CD4-positive, alpha-beta T cell (primary cell): ENCODE measurements at regions not wholly inside any gene's neighbourhood (a gene's known extent, or its start where the extent isn't known, plus 50 kb on each side); places are given as distances from the start of the nearest gene placed in this dataset.

ENCODE experiments used
- ATAC-seq: fragments of 200-7000 bp; cut with Tn5 transposase; one replicate; pipeline ENCODE4 v1.10.0; 2022; ENCODE audit warnings: mild to moderate bottlenecking; ENCODE audit not compliant: poor library complexity
- CTCF ChIA-PET: fragments of 350-600 bp; sonication (Branson Sonifier 250); formaldehyde crosslinking; loops from one replicate; lab custom pipeline; 2021; ENCODE audit warnings: antibody characterized with exemption, inconsistent platforms; lab: Charles Lee
- POLR2A ChIA-PET: fragments of 350-600 bp; sonication (Branson Sonifier 250); formaldehyde crosslinking; loops from one replicate; lab custom pipeline; 2021; ENCODE audit warnings: antibody characterized with exemption, inconsistent platforms; lab: Charles Lee
- DNase-seq, 14 experiments: peaks; one replicate each; pipeline ENCODE4 v3.0.0-alpha.2; 2013 to 2020; ENCODE audit warnings: mixed read lengths in 2 of 14
- H3K27ac ChIP-seq, 2 donors: one replicate each; pipeline versions ENCODE4 v1.5.1 to v1.7.0; 2013; ENCODE audit warnings: low read length in 2 of 2, low read depth in 1 of 2, mild to moderate bottlenecking in 1 of 2
- H3K27me3 ChIP-seq, 2 experiments: 1 replicate in 1 of 2; 2 replicates in 1 of 2; pipeline versions ENCODE4 v1.6.1 to v1.7.0; 2013; ENCODE audit warnings: low read length in 2 of 2, control low read depth in 1 of 2, mild to moderate bottlenecking in 1 of 2, moderate library complexity in 1 of 2; ENCODE audit not compliant: insufficient read depth in 2 of 2, control insufficient read depth in 1 of 2
- H3K36me3 ChIP-seq: one replicate; pipeline ENCODE4 v1.6.1; 2013; ENCODE audit warnings: low read length, control low read depth; ENCODE audit not compliant: insufficient read depth
- H3K4me1 ChIP-seq: one replicate; pipeline ENCODE4 v1.6.1; 2013; ENCODE audit warnings: low read length, control low read depth; ENCODE audit not compliant: insufficient read depth
- H3K4me3 ChIP-seq: one replicate; pipeline ENCODE4 v1.5.1; 2013; ENCODE audit warnings: mild to moderate bottlenecking, low read length, moderate library complexity
- H3K9me3 ChIP-seq, 2 experiments: 1 replicate in 1 of 2; 2 replicates in 1 of 2; pipeline versions ENCODE4 v1.6.1 to v1.7.0; 2013; ENCODE audit warnings: low read length in 2 of 2, mild to moderate bottlenecking in 2 of 2, control low read depth in 1 of 2, moderate library complexity in 1 of 2; ENCODE audit not compliant: control insufficient read depth in 1 of 2, insufficient read depth in 1 of 2
- H3K27ac Mint-ChIP-seq: one replicate; pipeline ENCODE4 v1.8.0; 2020; ENCODE audit warnings: mixed read lengths
- H3K27me3 Mint-ChIP-seq: one replicate; pipeline ENCODE4 v1.8.0; 2021; ENCODE audit warnings: mixed read lengths
- H3K36me3 Mint-ChIP-seq: one replicate; pipeline ENCODE4 v1.8.0; 2021; ENCODE audit warnings: low read depth, mixed read lengths
- H3K4me1 Mint-ChIP-seq: one replicate; pipeline ENCODE4 v1.8.0; 2021; ENCODE audit warnings: low read depth, mixed read lengths
- H3K4me3 Mint-ChIP-seq: one replicate; pipeline ENCODE4 v1.8.0; 2020; ENCODE audit warnings: mild to moderate bottlenecking, mixed read lengths
- H3K9me3 Mint-ChIP-seq: one replicate; pipeline ENCODE4 v1.8.0; 2020; ENCODE audit warnings: mixed read lengths
- CTCF ChIP-seq: fragments of 200-600 bp; IDR thresholded peaks from one replicate; pipeline ENCODE4 v1.8.0; 2022; ENCODE audit warnings: antibody characterized with exemption, mild to moderate bottlenecking
- intact Hi-C, 2 experiments: fragments of 100-400 bp; cut with DNase I in 1 of 2; cut with micrococcal nuclease in 1 of 2; formaldehyde crosslinking; loops; one replicate each; pipeline versions ENCODE4 v1.15.1 to v1.9.0; 2023 to 2025; cut with DNase I, micrococcal nuclease

GRCh38 chr10:51006686-51007085 is 67.6 kb upstream of the PRKG1 start:
- Histone ChIP-seq H3K9me3 (no peaks in the 10 kb centered on the region), H3K27me3 (no peaks in the 10 kb centered on the region), H3K27ac (no peak overlapping the region), H3K4me3 (no peak overlapping the region), H3K4me1 (no peaks in the 10 kb centered on the region), H3K36me3 (no peaks in the 10 kb centered on the region)
- ChIA-PET POLR2A (no interaction called here), CTCF (interaction anchor here (1.2 kb wide), 1 partner anchor 19 kb away, joined by 3 read pairs; no protein-coding TSS in a partner anchor)
- DNase-seq: no peak
- no peak overlapping the region for H3K27ac Mint-ChIP-seq
- intact Hi-C loops: no loop called here
- peaks cover 11% of the 10 kb centered on the region for H3K27me3 Mint-ChIP-seq
- H3K4me1 Mint-ChIP-seq: no peaks in the 10 kb centered on the region
- no peaks in the 10 kb centered on the region for H3K9me3 Mint-ChIP-seq
- TF ChIP-seq CTCF: no peak
- no peaks in the 10 kb centered on the region for H3K36me3 Mint-ChIP-seq
- no peak overlapping the region for H3K4me3 Mint-ChIP-seq
- ATAC-seq: no peak

- CTCF ChIA-PET: no interaction called here
- POLR2A ChIA-PET: no interaction called here
- Mint-ChIP-seq H3K9me3 (no peaks in the 10 kb centered on the region), H3K4me1 (no peaks in the 10 kb centered on the region), H3K27me3 (peaks cover 7% of the 10 kb centered on the region), H3K27ac (no peak overlapping the region), H3K4me3 (no peak overlapping the region), H3K36me3 (no peaks in the 10 kb centered on the region)
- H3K27me3 ChIP-seq: no peaks in the 10 kb centered on the region
- H3K36me3 ChIP-seq: no peaks in the 10 kb centered on the region
- H3K4me3 ChIP-seq: no peak overlapping the region
- H3K9me3 ChIP-seq: no peaks in the 10 kb centered on the region
- ATAC-seq (no peak), DNase-seq (no peak)
- no peaks in the 10 kb centered on the region for H3K4me1 ChIP-seq
- intact Hi-C loops: no loop called here
- H3K27ac ChIP-seq: no peak overlapping the region
- no peak for TF ChIP-seq CTCF
Measured at GRCh38 chr10:51007781-51008180, 66.5 kb upstream of the PRKG1 start.

- no peak for TF ChIP-seq CTCF
- intact Hi-C loops: no loop called here
- CTCF ChIA-PET: no interaction called here
- Mint-ChIP-seq H3K4me3 (no peak overlapping the region), H3K27me3 (peaks cover 5% of the 10 kb centered on the region), H3K36me3 (no peaks in the 10 kb centered on the region), H3K9me3 (no peaks in the 10 kb centered on the region), H3K27ac (no peak overlapping the region), H3K4me1 (no peaks in the 10 kb centered on the region)
- POLR2A ChIA-PET: no interaction called here
- DNase-seq (no peak), ATAC-seq (no peak)
- no peaks in the 10 kb centered on the region for H3K9me3 ChIP-seq
- H3K27ac ChIP-seq: no peak overlapping the region
- no peaks in the 10 kb centered on the region for H3K36me3 ChIP-seq
- H3K4me3 ChIP-seq: no peak overlapping the region
- H3K4me1 ChIP-seq: no peaks in the 10 kb centered on the region
- no peaks in the 10 kb centered on the region for H3K27me3 ChIP-seq
Measured at GRCh38 chr10:51008346-51008745, 65.9 kb upstream of the PRKG1 start.
